22Rv1 (cell line): ENCODE measurements at regions not wholly inside any gene's neighbourhood (a gene's known extent, or its start where the extent isn't known, plus 50 kb on each side); places are given as distances from the start of the nearest gene placed in this dataset.

ENCODE experiments used
- CTCF ChIP-seq: fragments of 450-650 bp; IDR thresholded peaks from 2 replicates; pipeline ENCODE4 v1.5.1; 2017; ENCODE audit warnings: mild to moderate bottlenecking
- ZFX ChIP-seq: fragments of 450-650 bp; IDR thresholded peaks from 2 replicates; pipeline ENCODE4 v1.6.1; 2017; ENCODE audit warnings: antibody characterized with exemption, borderline replicate concordance

GRCh38 chr13:78145276-78145675 is 226.6 kb upstream of the EDNRB start:
- no peak for TF ChIP-seq CTCF
- no peak for TF ChIP-seq ZFX
